ENCODE measurements at regions not wholly inside any gene's neighbourhood (a gene's known extent, or its start where the extent isn't known, plus 50 kb on each side); places are given as distances from the start of the nearest gene placed in this dataset.

DNA sequence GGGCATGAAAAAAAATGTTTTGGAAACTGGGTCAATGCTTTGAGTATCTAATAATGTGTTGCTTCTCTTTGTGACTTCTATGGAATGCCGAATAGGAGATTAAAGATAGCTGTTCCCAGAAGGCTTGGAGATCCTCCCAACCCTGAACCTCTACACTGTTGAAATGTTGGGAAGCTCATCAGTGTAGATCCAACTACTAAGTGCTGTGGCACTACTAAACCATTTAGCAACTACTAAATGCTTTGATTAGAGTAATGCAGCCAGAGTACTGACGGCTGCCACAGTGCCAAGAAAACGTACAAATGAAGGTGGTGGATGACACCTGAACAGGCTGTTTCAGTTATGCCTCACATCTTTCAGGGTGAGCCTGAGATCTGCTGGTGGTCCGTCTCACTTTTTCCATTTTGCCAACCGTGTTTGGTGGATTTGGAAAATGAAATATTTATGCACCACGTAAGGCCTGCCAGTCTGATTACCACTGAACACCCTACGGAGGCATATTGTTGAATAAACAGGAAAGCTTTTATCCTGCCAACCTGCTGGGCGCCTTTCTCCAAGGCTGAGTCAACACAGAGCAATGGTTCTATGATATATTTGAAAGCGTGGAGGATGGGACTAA, 938.0 kb upstream of the FLRT2 start:
- intact Hi-C loops (cut with DNase I) = no loop called here
- TF ChIP-seq POLR2AphosphoS5 (IDR thresholded peaks at IDR 0.05; ENCODE audit: insufficient read depth in 1 of 2, low read depth in 1 of 2) = no peak
- TF ChIP-seq, protein P1, sequence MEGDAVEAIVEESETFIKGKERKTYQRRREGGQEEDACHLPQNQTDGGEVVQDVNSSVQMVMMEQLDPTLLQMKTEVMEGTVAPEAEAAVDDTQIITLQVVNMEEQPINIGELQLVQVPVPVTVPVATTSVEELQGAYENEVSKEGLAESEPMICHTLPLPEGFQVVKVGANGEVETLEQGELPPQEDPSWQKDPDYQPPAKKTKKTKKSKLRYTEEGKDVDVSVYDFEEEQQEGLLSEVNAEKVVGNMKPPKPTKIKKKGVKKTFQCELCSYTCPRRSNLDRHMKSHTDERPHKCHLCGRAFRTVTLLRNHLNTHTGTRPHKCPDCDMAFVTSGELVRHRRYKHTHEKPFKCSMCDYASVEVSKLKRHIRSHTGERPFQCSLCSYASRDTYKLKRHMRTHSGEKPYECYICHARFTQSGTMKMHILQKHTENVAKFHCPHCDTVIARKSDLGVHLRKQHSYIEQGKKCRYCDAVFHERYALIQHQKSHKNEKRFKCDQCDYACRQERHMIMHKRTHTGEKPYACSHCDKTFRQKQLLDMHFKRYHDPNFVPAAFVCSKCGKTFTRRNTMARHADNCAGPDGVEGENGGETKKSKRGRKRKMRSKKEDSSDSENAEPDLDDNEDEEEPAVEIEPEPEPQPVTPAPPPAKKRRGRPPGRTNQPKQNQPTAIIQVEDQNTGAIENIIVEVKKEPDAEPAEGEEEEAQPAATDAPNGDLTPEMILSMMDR (IDR thresholded peaks at IDR 0.05) = no peak
- TF ChIP-seq POLR2A (IDR thresholded peaks at IDR 0.05) = no peak

DNA sequence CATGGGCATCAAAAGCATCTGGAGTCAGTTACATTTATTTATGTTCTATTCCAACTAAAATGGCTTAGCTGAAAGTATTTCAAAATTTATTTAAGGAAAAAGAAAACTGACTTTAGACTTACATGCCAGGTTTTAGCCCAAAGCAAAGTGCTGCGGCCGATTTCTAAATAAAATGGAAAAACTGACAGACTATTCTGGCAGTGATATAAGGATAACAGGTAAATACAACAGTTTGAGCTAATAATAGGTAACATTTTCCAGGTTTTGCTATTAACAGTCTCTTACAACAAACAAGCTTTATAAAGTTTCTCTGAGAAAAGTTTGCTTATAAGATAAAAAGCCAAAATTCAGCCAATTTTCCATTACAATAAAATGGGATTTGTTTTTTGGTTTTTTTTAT, 937.2 kb upstream of the FLRT2 start:
- TF ChIP-seq POLR2AphosphoS5 (IDR thresholded peaks at IDR 0.05; ENCODE audit: insufficient read depth in 1 of 2, low read depth in 1 of 2) (no peak), POLR2A (IDR thresholded peaks at IDR 0.05) (no peak)
- TF ChIP-seq, protein P1 (IDR thresholded peaks at IDR 0.05) = no peak
- Histone ChIP-seq H3K27ac (no peak overlapping the region), H3K4me1 (no peaks in the 10 kb centered on the region), H3K36me3 (no peaks in the 10 kb centered on the region), H3K9me3 (no peaks in the 10 kb centered on the region), H3K4me3 (no peak overlapping the region), H3K27me3 (no peaks in the 10 kb centered on the region)
- intact Hi-C loops (cut with DNase I) = no loop called here
- DNase-seq (ENCODE audit: extremely low spot score in 2 of 2) = no peak

More for the DNA sequence above, 938.0 kb upstream of the FLRT2 start:
- no peak for DNase-seq (ENCODE audit: extremely low spot score in 2 of 2)
- H3K27me3 ChIP-seq = no peaks in the 10 kb centered on the region
- H3K36me3 ChIP-seq = no peaks in the 10 kb centered on the region
- no peaks in the 10 kb centered on the region for H3K4me1 ChIP-seq
- no peak overlapping the region for H3K27ac ChIP-seq
- H3K4me3 ChIP-seq = no peak overlapping the region
- no peaks in the 10 kb centered on the region for H3K9me3 ChIP-seq

DNA sequence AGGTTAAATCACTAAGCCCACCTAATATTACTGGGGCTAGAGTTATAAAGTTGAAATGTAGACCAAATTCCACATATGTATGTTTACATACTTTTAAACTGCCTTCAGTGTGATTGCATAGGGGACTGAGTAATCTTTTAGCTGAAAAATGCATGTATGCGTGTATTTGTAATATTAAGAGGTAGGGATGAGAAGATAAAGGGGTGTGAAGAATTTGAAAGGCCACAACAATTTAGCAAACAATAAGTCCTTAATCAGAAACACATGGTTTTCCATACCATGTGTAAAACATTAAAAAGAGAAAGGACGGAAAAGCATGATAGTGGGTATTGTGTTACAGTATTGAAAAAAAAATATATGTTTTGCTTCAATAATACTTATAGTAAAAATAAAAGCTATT, 919.9 kb upstream of the FLRT2 start:
- H3K4me3 ChIP-seq = no peak overlapping the region
- H3K4me1 ChIP-seq = no peaks in the 10 kb centered on the region
- H3K27ac ChIP-seq = no peak overlapping the region
- H3K27me3 ChIP-seq = no peaks in the 10 kb centered on the region
- DNase-seq (ENCODE audit: extremely low spot score in 2 of 2) = no peak
- H3K36me3 ChIP-seq = no peaks in the 10 kb centered on the region
- no peaks in the 10 kb centered on the region for H3K9me3 ChIP-seq
- intact Hi-C loops (cut with DNase I) = no loop called here
- TF ChIP-seq POLR2A (IDR thresholded peaks at IDR 0.05) = no peak
- TF ChIP-seq, protein P1 (IDR thresholded peaks at IDR 0.05) = no peak
- no peak for TF ChIP-seq POLR2AphosphoS5 (IDR thresholded peaks at IDR 0.05; ENCODE audit: insufficient read depth in 1 of 2, low read depth in 1 of 2)

DNA sequence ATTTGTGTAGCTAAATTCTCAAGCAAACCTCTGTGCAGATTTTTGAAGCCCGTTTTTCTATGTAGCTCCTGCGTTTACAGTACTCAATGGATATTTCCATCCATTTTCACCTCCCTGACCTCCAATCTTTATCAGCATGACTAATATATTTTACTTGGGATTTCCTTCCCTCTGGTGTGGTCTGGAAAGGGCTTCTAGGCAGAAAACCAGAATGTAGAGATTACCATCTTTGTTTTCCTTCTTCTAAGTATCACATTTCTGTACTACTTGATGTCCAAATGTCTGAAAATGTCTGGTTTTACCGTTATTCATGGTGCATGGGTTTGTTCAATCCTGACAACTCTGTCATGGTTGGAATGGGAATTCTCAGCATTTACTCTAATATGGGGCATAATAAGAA, 907.6 kb upstream of the FLRT2 start:
- TF ChIP-seq POLR2A (IDR thresholded peaks at IDR 0.05) = no peak
- TF ChIP-seq, protein P1 (IDR thresholded peaks at IDR 0.05) = no peak
- no peak for TF ChIP-seq POLR2AphosphoS5 (IDR thresholded peaks at IDR 0.05; ENCODE audit: insufficient read depth in 1 of 2, low read depth in 1 of 2)
- H3K4me3 ChIP-seq = no peak overlapping the region
- H3K27me3 ChIP-seq = no peaks in the 10 kb centered on the region
- H3K9me3 ChIP-seq = no peaks in the 10 kb centered on the region
- H3K27ac ChIP-seq = no peak overlapping the region
- H3K4me1 ChIP-seq = no peaks in the 10 kb centered on the region
- no peak for DNase-seq (ENCODE audit: extremely low spot score in 2 of 2)
- no peaks in the 10 kb centered on the region for H3K36me3 ChIP-seq
- intact Hi-C loops (cut with DNase I) = no loop called here

DNA sequence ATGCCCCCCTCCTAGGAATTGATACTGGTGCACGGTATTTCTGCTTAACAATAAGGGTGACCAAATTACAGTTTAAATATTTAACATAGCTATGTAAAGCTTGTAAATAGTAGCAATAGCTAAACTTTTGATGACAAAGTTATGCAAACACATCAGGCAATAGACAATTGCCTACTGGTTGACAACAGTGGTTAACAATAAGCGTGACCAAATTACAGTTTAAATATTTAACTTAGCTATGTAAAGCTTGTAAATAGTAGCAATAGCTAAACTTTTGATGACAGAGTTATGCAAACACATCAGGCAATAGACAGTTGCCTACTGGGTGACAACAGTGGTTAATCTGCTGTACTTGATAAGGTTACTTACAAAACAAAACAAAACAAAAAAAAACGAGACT, 886.5 kb upstream of the FLRT2 start:
- no peaks in the 10 kb centered on the region for H3K9me3 ChIP-seq
- no peak overlapping the region for H3K4me3 ChIP-seq
- no peaks in the 10 kb centered on the region for H3K36me3 ChIP-seq
- intact Hi-C loops (cut with DNase I) = no loop called here
- no peaks in the 10 kb centered on the region for H3K4me1 ChIP-seq
- H3K27me3 ChIP-seq = no peaks in the 10 kb centered on the region
- TF ChIP-seq POLR2AphosphoS5 (IDR thresholded peaks at IDR 0.05; ENCODE audit: insufficient read depth in 1 of 2, low read depth in 1 of 2) = no peak
- TF ChIP-seq, protein P1 (IDR thresholded peaks at IDR 0.05) = no peak
- TF ChIP-seq POLR2A (IDR thresholded peaks at IDR 0.05) = no peak
- DNase-seq (ENCODE audit: extremely low spot score in 2 of 2) = no peak
- H3K27ac ChIP-seq = no peak overlapping the region

Data from vagina (tissue), 2 donors.